Suprapubic skin (tissue), 4 donors: ENCODE measurements at regions not wholly inside any gene's neighbourhood (a gene's known extent, or its start where the extent isn't known, plus 50 kb on each side); places are given as distances from the start of the nearest gene placed in this dataset.
"Not testable (repeated sequence)": the region's sequence is repeated elsewhere in the genome, so short reads cannot be mapped to it uniquely, and the experiment has no call there.

Experiments used
- DNase-seq, 2 donors: peaks; one replicate each; pipeline ENCODE4 v3.0.0-alpha.2; 2019; ENCODE audit warnings: low spot score in 2 of 2
- H3K27ac ChIP-seq: fragments of 200-600 bp; sonication (generic); one replicate; pipeline ENCODE4 v1.5.1; 2019
- H3K27me3 ChIP-seq: fragments of 200-600 bp; sonication (generic); one replicate; pipeline ENCODE4 v1.5.1; 2019
- H3K36me3 ChIP-seq: fragments of 200-600 bp; sonication (generic); one replicate; pipeline ENCODE4 v1.5.1; 2019
- H3K4me1 ChIP-seq: fragments of 200-600 bp; sonication (generic); one replicate; pipeline ENCODE4 v1.5.1; 2019
- H3K4me3 ChIP-seq: fragments of 200-600 bp; sonication (generic); one replicate; pipeline ENCODE4 v1.5.1; 2019; ENCODE audit warnings: mild to moderate bottlenecking
- H3K9me3 ChIP-seq: fragments of 200-600 bp; sonication (generic); one replicate; pipeline ENCODE4 v1.5.1; 2019
- CTCF ChIP-seq, 2 donors: fragments of 200-600 bp in 1 of 2; fragments of 450-650 bp in 1 of 2; sonication (generic) in 1 of 2; IDR thresholded peaks; one replicate each; pipeline ENCODE4 v1.5.1; 2016 to 2019; ENCODE audit warnings: antibody characterized with exemption in 2 of 2, mild to moderate bottlenecking in 1 of 2, moderate library complexity in 1 of 2
- EP300 ChIP-seq: sonication (generic); formaldehyde crosslinking; IDR thresholded peaks from one replicate; pipeline ENCODE4 v1.6.1; 2017; ENCODE audit warnings: antibody characterized with exemption
- POLR2A ChIP-seq, 2 donors: fragments of 450-650 bp; IDR thresholded peaks; one replicate each; pipeline ENCODE4 v1.6.1; 2017; ENCODE audit warnings: antibody characterized with exemption in 2 of 2, mild to moderate bottlenecking in 2 of 2, moderate library complexity in 2 of 2
- POLR2AphosphoS5 ChIP-seq, 3 donors: sonication (generic); formaldehyde crosslinking; IDR thresholded peaks; one replicate each; pipeline ENCODE4 v1.6.1; 2017; ENCODE audit warnings: antibody characterized with exemption in 3 of 3
- WGBS: methylation state at CpG from one replicate; pipeline ENCODE4 v1.1.5; 2018; 5-methylcytosine and 5-hydroxymethylcytosine counted together

DNA sequence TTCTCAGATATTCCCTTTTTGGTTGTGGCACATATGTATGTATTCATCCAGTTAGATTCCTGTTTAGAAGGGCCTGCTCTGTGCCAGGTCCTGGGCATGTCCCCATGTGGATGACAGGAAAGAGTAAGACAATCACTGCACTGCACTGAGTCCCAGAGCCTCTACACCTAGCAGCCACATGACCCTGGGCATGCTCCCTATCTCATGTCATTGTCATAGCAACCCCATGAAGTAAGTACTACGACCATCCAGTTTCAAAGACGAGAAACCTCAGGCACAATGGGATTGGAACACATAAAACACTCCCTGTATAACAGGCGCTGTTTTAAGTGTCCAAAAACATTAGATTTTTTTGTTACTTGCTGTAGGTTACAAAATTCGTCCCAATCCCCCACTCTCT, 594.4 kb downstream of the UQCRFS1 start:
- H3K27ac ChIP-seq, result no peak overlapping the region
- no peak overlapping the region for H3K4me3 ChIP-seq
- no peak for DNase-seq
- TF ChIP-seq EP300 (no peak), POLR2A (IDR thresholded peaks at IDR 0.05) (no peak), POLR2AphosphoS5 (IDR thresholded peaks at IDR 0.05) (no peak), CTCF (IDR thresholded peaks at IDR 0.05) (no peak)
- peaks cover 18% of the 10 kb centered on the region for H3K9me3 ChIP-seq
- no peaks in the 10 kb centered on the region for H3K4me1 ChIP-seq
- 75% methylated on average over 4 of the region's 4 CpGs for WGBS
- no peaks in the 10 kb centered on the region for H3K36me3 ChIP-seq
- no peaks in the 10 kb centered on the region for H3K27me3 ChIP-seq

DNA sequence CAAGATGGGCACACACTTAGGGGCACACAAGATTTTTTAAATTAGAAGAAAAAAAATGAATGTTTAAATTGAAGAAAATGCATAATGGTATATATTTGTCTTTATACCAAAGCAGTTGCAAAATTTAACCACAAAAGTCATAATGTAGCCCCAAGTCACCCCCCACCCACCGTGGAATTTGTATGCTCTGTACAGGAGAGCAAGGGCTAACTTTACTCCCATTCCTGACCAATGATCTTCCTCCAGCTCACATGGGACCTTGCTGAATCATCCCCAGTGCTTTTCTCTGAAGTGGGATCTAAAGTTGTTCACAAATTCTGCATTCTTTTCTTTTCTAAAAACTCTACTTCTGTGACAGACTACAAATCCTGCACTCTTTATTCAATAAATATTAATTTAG, 597.0 kb downstream of the UQCRFS1 start:
- WGBS, result 71% methylated on average over 1 of the region's 1 CpG
- H3K9me3 ChIP-seq, result peaks cover 20% of the 10 kb centered on the region

DNA sequence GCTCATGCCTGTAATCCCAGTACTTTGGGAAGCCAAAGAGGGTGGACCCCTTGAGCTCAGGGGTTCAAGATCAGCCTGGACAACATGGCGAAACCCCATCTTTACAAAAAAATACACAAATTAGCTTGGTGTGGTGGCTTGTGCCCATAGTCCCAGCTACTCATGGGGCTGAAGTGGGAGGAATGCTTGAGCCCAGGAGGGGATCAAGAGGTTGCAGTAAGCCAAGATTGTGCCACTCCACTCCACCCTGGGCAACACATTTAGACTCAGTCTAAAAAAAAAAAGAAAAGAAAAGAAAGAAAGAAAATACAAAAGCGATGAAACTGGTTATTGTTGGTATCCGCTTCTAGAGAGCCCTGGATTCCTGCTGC, 597.4 kb downstream of the UQCRFS1 start:
- DNase-seq, result no peak
- Histone ChIP-seq H3K36me3 (no peaks in the 10 kb centered on the region), H3K27me3 (no peaks in the 10 kb centered on the region), H3K27ac (no peak overlapping the region), H3K9me3 (peaks cover 20% of the 10 kb centered on the region), H3K4me3 (no peak overlapping the region), H3K4me1 (no peaks in the 10 kb centered on the region)
- WGBS, result 90% methylated on average over 3 of the region's 3 CpGs
- TF ChIP-seq CTCF (IDR thresholded peaks at IDR 0.05), result no peak
- no peak for TF ChIP-seq POLR2A (IDR thresholded peaks at IDR 0.05)
- no peak for TF ChIP-seq POLR2AphosphoS5 (IDR thresholded peaks at IDR 0.05)
- no peak for TF ChIP-seq EP300

More for the DNA sequence above, 597.0 kb downstream of the UQCRFS1 start:
- Histone ChIP-seq H3K27me3 (no peaks in the 10 kb centered on the region), H3K27ac (no peak overlapping the region), H3K4me3 (no peak overlapping the region), H3K4me1 (no peaks in the 10 kb centered on the region), H3K36me3 (no peaks in the 10 kb centered on the region)
- DNase-seq, result no peak
- TF ChIP-seq POLR2AphosphoS5 (IDR thresholded peaks at IDR 0.05), result no peak
- no peak for TF ChIP-seq CTCF (IDR thresholded peaks at IDR 0.05)
- no peak for TF ChIP-seq EP300
- TF ChIP-seq POLR2A (IDR thresholded peaks at IDR 0.05), result no peak

GRCh38 chr19:28614634-28615545, 598.1 kb downstream of the UQCRFS1 start:
- peaks cover 20% of the 10 kb centered on the region for H3K9me3 ChIP-seq
- no peak overlapping the region for H3K4me3 ChIP-seq
- H3K27ac ChIP-seq, result no peak overlapping the region
- no peaks in the 10 kb centered on the region for H3K27me3 ChIP-seq
- 86% methylated on average over 12 of the region's 12 CpGs for WGBS
- TF ChIP-seq EP300 (no peak), CTCF (IDR thresholded peaks at IDR 0.05) (no peak), POLR2AphosphoS5 (IDR thresholded peaks at IDR 0.05) (no peak), POLR2A (IDR thresholded peaks at IDR 0.05) (no peak)
- DNase-seq, result no peak
- no peaks in the 10 kb centered on the region for H3K36me3 ChIP-seq
- H3K4me1 ChIP-seq, result no peaks in the 10 kb centered on the region

DNA sequence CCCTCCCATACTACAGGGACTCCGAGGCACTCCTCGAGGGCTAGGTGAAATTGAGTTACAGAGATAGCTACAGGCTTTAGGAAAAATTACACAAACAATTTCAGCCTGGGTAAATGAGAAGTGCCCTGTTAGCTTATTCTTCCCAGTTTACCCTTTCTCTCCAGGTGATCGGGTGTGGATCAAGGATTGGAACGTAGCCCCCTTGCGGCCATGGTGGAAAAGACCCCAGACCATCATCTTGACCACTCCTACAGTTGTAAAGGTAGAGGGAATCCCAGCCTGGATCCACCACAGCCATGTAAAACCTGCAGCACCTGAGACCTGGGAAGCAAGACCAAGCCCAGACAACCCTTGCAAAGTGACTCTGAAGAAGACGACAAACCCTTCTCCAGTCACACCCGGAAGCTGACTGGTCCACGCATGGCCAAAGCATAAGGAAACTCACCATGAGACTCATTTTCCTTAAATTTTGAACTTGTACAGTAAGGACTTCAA, 600.6 kb downstream of the UQCRFS1 start:
- 84% methylated on average over 8 of the region's 8 CpGs for WGBS
- H3K36me3 ChIP-seq, result no peaks in the 10 kb centered on the region
- no peak for DNase-seq
- TF ChIP-seq POLR2A (IDR thresholded peaks at IDR 0.05), result no peak
- no peak for TF ChIP-seq POLR2AphosphoS5 (IDR thresholded peaks at IDR 0.05)
- no peak for TF ChIP-seq EP300
- TF ChIP-seq CTCF (IDR thresholded peaks at IDR 0.05), result no peak
- peaks cover 21% of the 10 kb centered on the region for H3K9me3 ChIP-seq
- no peak overlapping the region for H3K27ac ChIP-seq
- no peak overlapping the region for H3K4me3 ChIP-seq
- H3K27me3 ChIP-seq, result no peaks in the 10 kb centered on the region
- H3K4me1 ChIP-seq, result no peaks in the 10 kb centered on the region

DNA sequence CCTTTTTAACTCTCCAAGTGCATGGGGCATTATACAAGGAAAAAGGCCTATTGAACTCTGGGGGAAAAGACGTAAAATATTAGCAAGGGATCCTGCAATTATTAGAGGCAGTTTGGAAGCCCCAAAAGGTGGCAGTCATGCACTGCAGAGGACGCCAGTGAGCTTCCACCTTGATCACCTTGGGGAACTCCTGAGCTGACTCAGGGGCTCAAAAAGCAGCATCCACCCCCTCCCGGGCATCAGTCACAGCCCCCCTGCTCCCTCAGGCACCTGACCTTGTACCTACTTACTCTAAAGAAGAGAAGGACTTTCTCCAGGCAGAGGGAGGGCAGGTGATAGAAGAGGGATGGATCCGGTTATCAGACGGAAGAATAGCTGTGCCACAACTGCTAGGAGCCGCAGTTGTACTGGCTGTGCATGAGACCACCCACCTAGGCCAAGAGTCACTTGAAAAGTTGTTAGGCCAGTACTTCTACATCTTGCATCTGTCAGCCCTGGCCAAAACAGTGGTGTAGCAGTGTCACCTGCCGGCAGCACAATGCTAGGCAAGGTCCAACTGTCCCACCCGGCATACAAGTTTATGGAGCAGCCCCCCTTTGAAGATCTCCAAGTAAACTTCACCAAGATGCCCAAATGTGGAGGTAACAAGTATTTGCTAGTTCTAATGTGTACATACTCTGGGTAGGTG, 601.6 kb downstream of the UQCRFS1 start:
- not testable (repeated sequence) for H3K4me1 ChIP-seq, H3K27me3 ChIP-seq, H3K36me3 ChIP-seq, H3K27ac ChIP-seq, H3K4me3 ChIP-seq, DNase-seq
- 70% methylated on average over 7 of the region's 8 CpGs for WGBS
- peaks cover 27% of the 10 kb centered on the region for H3K9me3 ChIP-seq
